Mammary epithelial cell (primary cell): ENCODE measurements at regions not wholly inside any gene's neighbourhood (a gene's known extent, or its start where the extent isn't known, plus 50 kb on each side); places are given as distances from the start of the nearest gene placed in this dataset.

Experiments
- EZH2 ChIP-seq: IDR thresholded peaks from 2 replicates; pipeline ENCODE4 v1.6.1; 2012; ENCODE audit warnings: low read length, inconsistent platforms, borderline replicate concordance
- TF ChIP-seq, protein P1 (sequence below), 2 donors: IDR thresholded peaks in 1 of 2; conservative IDR thresholded peaks in 1 of 2; 2 replicates each; pipeline ENCODE4 v1.5.1; 2011 to 2012; ENCODE audit warnings: inconsistent platforms in 2 of 2, low read length in 2 of 2, mild to moderate bottlenecking in 2 of 2, control low read depth in 1 of 2, low read depth in 1 of 2; ENCODE audit not compliant: insufficient read depth in 1 of 2; ENCODE audit errors: extremely low read depth in 1 of 2

DNA sequence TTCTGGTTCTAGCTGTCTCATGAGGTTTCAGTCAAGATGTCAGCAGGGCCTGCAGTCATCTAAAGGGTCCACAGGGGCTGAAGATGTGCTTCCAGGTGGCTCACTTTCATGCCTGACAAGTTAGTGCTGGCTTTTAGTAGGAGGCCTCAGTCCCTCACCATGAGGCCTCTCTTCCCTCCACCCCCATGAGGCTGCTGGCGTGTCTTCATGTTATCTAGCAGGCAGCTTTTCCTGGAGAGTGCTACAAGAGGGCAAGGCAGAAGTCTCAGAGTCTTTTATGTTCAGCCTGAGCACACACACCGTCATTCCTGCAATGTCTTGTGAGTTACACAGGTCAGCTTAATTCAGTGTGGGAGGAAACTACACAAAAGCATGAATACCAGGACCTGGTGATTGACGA lies 769.9 kb downstream of the HDGFL1 start:
- TF ChIP-seq, protein P1, sequence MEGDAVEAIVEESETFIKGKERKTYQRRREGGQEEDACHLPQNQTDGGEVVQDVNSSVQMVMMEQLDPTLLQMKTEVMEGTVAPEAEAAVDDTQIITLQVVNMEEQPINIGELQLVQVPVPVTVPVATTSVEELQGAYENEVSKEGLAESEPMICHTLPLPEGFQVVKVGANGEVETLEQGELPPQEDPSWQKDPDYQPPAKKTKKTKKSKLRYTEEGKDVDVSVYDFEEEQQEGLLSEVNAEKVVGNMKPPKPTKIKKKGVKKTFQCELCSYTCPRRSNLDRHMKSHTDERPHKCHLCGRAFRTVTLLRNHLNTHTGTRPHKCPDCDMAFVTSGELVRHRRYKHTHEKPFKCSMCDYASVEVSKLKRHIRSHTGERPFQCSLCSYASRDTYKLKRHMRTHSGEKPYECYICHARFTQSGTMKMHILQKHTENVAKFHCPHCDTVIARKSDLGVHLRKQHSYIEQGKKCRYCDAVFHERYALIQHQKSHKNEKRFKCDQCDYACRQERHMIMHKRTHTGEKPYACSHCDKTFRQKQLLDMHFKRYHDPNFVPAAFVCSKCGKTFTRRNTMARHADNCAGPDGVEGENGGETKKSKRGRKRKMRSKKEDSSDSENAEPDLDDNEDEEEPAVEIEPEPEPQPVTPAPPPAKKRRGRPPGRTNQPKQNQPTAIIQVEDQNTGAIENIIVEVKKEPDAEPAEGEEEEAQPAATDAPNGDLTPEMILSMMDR (conservative IDR thresholded peaks at IDR 0.05 in 1 of 2, IDR thresholded peaks at IDR 0.05 in 1 of 2; ENCODE audit: extremely low read depth in 1 of 2, insufficient read depth in 1 of 2, low read depth in 1 of 2, low read length in 2 of 2), result no peak
- no peak for TF ChIP-seq EZH2
